AG08396 (cell line): ENCODE measurements at regions not wholly inside any gene's neighbourhood (a gene's known extent, or its start where the extent isn't known, plus 50 kb on each side); places are given as distances from the start of the nearest gene placed in this dataset.

ENCODE experiments used
- DNase-seq: peaks from one replicate; pipeline ENCODE4 v3.0.0; 2012; ENCODE audit warnings: low spot score, mixed read lengths

GRCh38 chr1:181390410-181391077 lies 92.8 kb upstream of the CACNA1E start:
- no peak for DNase-seq

GRCh38 chr1:181391301-181391900 lies 91.9 kb upstream of the CACNA1E start:
- DNase-seq, result no peak

- no peak for DNase-seq
Observed at GRCh38 chr1:181392133-181392532, 91.2 kb upstream of the CACNA1E start.

GRCh38 chr1:181392613-181393220 lies 90.6 kb upstream of the CACNA1E start:
- no peak for DNase-seq

GRCh38 chr1:181394766-181395165 lies 88.6 kb upstream of the CACNA1E start:
- DNase-seq, result no peak

GRCh38 chr1:181396171-181396670 lies 87.1 kb upstream of the CACNA1E start:
- no peak for DNase-seq

- DNase-seq, result no peak
Observed at GRCh38 chr1:181396811-181397210, 86.5 kb upstream of the CACNA1E start.

- no peak for DNase-seq
Observed at GRCh38 chr1:181397845-181398244, 85.5 kb upstream of the CACNA1E start.

GRCh38 chr1:181398544-181398943 lies 84.8 kb upstream of the CACNA1E start:
- DNase-seq, result no peak

- no peak for DNase-seq
Observed at GRCh38 chr1:181405584-181405983, 77.7 kb upstream of the CACNA1E start.

GRCh38 chr1:181406989-181407388 lies 76.3 kb upstream of the CACNA1E start:
- DNase-seq, result no peak

- DNase-seq, result no peak
Observed at GRCh38 chr1:181409981-181410380, 73.3 kb upstream of the CACNA1E start.

GRCh38 chr1:181412746-181413145 lies 70.6 kb upstream of the CACNA1E start:
- no peak for DNase-seq

GRCh38 chr1:181413195-181413815 lies 70.0 kb upstream of the CACNA1E start:
- no peak for DNase-seq

GRCh38 chr1:181413836-181414235 lies 69.5 kb upstream of the CACNA1E start:
- DNase-seq, result no peak

GRCh38 chr1:181416268-181416860 lies 67.0 kb upstream of the CACNA1E start:
- no peak for DNase-seq

GRCh38 chr1:181417915-181418314 lies 65.4 kb upstream of the CACNA1E start:
- no peak for DNase-seq

- DNase-seq, result peak; percentile 52
Observed at GRCh38 chr1:181423301-181423918, 59.9 kb upstream of the CACNA1E start.

- DNase-seq, result peak; percentile 71
Observed at GRCh38 chr1:181424786-181425403, 58.4 kb upstream of the CACNA1E start.

- no peak for DNase-seq
Observed at GRCh38 chr1:181425566-181425965, 57.8 kb upstream of the CACNA1E start.

- DNase-seq, result no peak
Observed at GRCh38 chr1:181429462-181429861, 53.9 kb upstream of the CACNA1E start.
